ENCODE measurements at regions not wholly inside any gene's neighbourhood (a gene's known extent, or its start where the extent isn't known, plus 50 kb on each side); places are given as distances from the start of the nearest gene placed in this dataset.

- TF ChIP-seq, protein P1, sequence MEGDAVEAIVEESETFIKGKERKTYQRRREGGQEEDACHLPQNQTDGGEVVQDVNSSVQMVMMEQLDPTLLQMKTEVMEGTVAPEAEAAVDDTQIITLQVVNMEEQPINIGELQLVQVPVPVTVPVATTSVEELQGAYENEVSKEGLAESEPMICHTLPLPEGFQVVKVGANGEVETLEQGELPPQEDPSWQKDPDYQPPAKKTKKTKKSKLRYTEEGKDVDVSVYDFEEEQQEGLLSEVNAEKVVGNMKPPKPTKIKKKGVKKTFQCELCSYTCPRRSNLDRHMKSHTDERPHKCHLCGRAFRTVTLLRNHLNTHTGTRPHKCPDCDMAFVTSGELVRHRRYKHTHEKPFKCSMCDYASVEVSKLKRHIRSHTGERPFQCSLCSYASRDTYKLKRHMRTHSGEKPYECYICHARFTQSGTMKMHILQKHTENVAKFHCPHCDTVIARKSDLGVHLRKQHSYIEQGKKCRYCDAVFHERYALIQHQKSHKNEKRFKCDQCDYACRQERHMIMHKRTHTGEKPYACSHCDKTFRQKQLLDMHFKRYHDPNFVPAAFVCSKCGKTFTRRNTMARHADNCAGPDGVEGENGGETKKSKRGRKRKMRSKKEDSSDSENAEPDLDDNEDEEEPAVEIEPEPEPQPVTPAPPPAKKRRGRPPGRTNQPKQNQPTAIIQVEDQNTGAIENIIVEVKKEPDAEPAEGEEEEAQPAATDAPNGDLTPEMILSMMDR (conservative IDR thresholded peaks at IDR 0.05; ENCODE audit: low read depth, low read length), result no peak
- TF ChIP-seq EZH2 (IDR thresholded peaks at IDR 0.05; ENCODE audit: low read length, unreplicated experiment), result no peak
Observed at GRCh38 chr5:20266066-20266465, 278.1 kb upstream of the CDH18 start.
